ENCODE measurements at regions not wholly inside any gene's neighbourhood (a gene's known extent, or its start where the extent isn't known, plus 50 kb on each side); places are given as distances from the start of the nearest gene placed in this dataset.

DNA sequence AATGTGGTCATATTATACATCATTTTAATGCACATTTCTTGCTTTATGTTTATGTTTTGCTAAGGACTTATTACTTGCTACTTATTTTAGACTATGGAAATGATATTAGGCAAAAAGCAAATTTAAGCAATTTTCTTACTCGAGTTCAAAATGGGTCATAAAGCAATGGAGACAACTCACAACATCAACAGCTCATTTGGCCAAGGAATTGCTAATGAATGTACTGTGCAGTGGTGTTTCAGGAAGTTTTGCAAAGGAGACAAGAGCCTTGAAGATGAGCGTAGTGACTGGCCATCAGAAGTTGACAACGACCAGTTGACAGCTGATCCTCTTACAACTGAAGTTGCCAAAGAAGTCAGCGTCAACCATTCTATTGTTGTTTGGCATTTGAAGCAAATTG lies 831.8 kb upstream of the SEL1L start:
- TF ChIP-seq POLR2A (IDR thresholded peaks at IDR 0.05; ENCODE audit: low read length) (no peak), GATA1 (IDR thresholded peaks at IDR 0.05; ENCODE audit: low read depth, low read length) (no peak)
- no peak for DNase-seq

DNA sequence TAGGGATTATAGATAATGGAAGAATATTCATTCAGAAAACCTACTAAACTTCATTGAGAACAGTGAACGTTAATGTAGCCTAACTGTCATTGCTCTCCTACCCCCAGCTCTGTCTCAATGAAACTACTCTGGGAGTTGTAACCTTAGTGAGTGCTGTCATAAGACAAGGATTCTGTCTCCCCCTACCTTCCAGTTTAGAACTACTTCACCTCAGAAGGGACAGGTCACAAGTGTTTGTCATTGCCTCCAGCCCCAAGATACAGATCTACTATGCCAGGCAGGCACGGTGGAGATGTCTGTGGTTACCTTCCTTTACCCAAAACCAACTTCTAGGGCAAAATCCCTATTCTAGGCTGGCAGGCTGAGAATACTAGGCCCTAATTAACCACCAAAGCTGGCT lies 833.1 kb upstream of the SEL1L start:
- no peak for TF ChIP-seq POLR2A (IDR thresholded peaks at IDR 0.05; ENCODE audit: low read length)
- no peak for TF ChIP-seq GATA1 (IDR thresholded peaks at IDR 0.05; ENCODE audit: low read depth, low read length)
- DNase-seq = no peak

DNA sequence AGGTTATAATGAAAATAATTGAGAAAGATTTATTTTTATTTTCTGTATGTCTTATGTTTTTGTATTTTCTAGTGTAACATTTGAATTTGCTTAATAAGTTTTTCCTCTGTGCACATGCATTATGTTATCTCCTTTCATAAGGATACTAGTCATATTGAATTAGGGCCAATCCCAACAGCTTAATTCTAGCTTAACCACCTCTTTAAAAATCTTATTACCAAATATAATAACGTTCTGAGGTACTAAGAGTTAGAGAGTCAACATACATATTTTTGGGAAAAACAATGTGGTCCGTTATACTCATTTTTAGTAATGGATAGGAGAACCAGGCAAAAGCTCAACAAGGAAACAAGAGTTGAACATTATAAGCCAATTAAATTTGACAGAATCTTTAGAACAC lies 845.6 kb upstream of the SEL1L start:
- TF ChIP-seq POLR2A (IDR thresholded peaks at IDR 0.05; ENCODE audit: low read length) (no peak), GATA1 (IDR thresholded peaks at IDR 0.05; ENCODE audit: low read depth, low read length) (no peak)
- no peak for DNase-seq

DNA sequence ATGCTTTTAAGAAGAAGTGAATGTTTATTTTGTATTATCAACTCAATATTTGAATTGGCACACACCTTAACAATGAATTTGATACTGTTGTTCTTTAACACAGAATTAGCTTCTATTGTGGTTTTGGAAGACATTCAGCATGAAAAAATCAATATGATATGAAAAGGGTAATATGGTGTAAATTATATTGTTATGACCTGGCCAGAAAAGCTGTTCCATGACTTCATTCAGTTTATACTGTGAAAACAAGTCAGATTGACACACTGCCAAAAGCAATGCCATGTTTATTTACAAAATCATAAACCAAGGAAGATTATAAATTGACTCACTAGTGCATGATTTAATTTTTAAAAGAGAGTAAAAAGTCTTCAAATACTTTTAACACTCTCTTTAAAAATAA lies 851.4 kb upstream of the SEL1L start:
- no peak for TF ChIP-seq GATA1 (IDR thresholded peaks at IDR 0.05; ENCODE audit: low read depth, low read length)
- no peak for TF ChIP-seq POLR2A (IDR thresholded peaks at IDR 0.05; ENCODE audit: low read length)
- no peak for DNase-seq

DNA sequence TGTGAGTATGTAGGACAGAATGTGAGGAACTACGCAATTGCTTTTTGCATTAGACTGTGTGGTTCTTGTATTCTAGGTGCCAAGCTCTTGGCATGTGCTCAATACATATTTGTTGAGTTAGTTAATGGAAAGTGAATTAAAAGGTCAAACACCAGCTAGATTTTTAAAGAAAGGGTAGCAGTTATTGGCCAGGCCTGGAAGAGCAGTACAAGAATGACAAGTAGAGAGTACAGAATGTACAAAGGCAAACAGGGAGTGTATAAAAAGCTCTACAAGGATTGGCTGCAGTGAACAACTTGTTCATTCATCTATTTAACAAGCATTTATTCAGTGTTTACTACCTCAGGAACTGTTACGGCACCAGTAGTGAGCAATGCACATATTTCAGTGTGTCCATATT lies 854.0 kb upstream of the SEL1L start:
- TF ChIP-seq GATA1 (IDR thresholded peaks at IDR 0.05; ENCODE audit: low read depth, low read length) (no peak), POLR2A (IDR thresholded peaks at IDR 0.05; ENCODE audit: low read length) (no peak)
- no peak for DNase-seq

DNA sequence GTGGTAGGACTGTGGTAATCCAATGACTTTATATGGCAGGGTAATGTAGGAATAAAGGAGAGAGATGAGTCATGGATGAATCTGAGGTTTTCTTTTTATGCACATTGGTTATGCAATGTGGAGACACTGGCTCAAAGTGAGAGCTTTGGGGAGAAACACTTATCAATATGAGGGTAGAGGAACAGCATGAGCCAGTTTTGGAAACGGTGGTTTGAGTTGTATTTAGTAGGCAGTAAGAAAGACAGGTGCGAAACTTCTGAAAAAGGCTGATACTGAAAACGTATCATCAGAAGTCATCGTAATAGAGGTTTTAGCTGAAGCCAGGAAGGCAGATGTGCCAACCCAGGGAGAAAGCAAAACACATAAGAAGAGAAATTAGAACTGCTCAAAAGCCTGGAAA lies 854.8 kb upstream of the SEL1L start:
- no peak for TF ChIP-seq GATA1 (IDR thresholded peaks at IDR 0.05; ENCODE audit: low read depth, low read length)
- TF ChIP-seq POLR2A (IDR thresholded peaks at IDR 0.05; ENCODE audit: low read length) = no peak
- DNase-seq = no peak

DNA sequence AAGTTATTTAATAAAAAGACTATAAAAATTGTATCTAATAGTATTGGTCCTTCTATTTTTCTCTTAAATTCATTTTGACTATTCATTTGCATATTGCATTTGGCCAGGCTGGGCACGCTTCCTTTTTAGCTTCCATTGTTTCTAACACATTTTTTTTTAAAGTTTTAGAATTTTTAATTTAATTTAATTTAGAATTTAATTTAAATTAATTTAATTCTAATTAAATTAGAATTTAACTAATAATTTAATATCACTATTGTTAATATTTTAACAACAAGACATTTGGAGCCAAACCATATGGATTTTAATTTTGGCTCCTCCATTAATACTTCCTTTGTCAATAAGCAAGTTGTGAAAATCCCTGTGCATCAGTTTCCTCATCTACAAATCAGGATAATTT lies 856.9 kb upstream of the SEL1L start:
- no peak for TF ChIP-seq POLR2A (IDR thresholded peaks at IDR 0.05; ENCODE audit: low read length)
- TF ChIP-seq GATA1 (IDR thresholded peaks at IDR 0.05; ENCODE audit: low read depth, low read length) = no peak
- DNase-seq = no peak

DNA sequence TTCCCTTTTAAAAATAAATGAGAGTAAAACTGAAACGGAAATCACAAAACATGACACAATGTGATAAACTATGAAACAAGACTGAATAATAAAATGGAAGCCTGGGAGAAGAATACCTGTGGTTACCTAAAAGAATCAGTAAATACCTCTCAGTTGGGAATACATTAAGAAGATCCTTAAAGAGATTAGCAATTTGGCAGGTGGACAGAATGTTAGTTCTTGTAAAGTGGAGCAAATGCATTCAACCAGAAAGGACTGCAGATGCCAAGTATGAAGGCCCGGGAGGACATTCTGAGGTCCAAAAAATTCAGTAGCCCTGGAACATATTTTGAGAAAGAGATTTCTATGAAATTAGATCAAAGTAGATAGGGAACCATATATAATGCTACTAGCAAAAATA lies 861.3 kb upstream of the SEL1L start:
- no peak for DNase-seq
- TF ChIP-seq GATA1 (IDR thresholded peaks at IDR 0.05; ENCODE audit: low read depth, low read length) (no peak), POLR2A (IDR thresholded peaks at IDR 0.05; ENCODE audit: low read length) (no peak)

DNA sequence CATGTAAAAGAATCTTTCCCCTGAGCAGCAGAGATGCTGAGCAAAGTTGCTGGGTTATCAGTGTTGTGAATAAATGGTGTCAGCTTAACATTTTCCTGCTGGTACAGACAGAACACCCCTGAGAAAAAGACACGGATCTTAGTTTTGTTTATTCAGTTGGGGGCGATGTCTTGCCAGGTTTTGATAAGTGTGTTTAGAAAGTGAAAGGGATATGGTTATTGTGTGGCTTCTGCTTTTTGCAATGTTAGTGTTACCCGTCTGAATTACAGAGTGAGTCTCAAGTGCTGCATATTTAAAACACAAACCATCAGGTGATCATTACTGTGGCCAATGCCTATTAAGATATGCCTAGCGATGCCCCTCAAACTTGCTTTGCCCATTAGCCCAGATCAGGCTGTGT lies 864.6 kb upstream of the SEL1L start:
- TF ChIP-seq GATA1 (IDR thresholded peaks at IDR 0.05; ENCODE audit: low read depth, low read length) = no peak
- no peak for TF ChIP-seq POLR2A (IDR thresholded peaks at IDR 0.05; ENCODE audit: low read length)
- DNase-seq = no peak

DNA sequence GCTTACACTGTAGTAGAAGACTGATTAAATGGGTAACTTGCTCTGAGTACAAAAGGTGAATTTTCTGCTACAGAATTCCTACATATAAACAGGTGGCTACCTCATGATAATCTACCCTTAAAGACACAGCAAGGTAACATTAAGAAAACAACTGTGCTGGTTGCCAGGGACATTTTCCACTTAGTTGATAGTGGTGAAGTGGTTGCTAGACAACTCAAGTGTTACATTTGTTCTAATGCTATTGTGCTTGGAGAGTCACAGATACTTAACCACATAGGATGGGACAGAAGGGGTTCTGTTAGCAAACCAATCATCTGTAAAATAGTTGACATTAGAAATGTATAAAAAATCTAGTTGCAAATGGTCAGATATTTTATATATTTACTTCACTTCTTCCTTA lies 870.3 kb upstream of the SEL1L start:
- no peak for DNase-seq
- no peak for TF ChIP-seq POLR2A (IDR thresholded peaks at IDR 0.05; ENCODE audit: low read length)
- no peak for TF ChIP-seq GATA1 (IDR thresholded peaks at IDR 0.05; ENCODE audit: low read depth, low read length)

DNA sequence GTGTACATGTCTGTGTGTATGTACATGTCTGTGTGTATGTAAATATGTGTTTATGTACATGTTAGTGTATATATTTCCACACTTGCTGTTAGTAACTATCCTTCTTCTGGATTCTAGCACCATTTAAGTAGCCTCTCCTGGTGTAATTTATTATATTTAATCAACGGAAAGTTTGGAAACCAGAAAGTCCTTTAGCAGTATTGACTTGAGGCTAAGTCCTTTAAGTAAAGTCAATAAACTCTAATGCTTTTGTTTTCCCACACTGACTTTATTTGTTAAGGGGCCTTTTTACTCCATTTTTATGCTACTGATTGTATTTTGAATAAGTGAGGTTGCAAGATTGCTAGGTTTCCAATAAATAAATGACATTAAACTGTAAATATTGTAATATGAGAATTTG lies 876.4 kb upstream of the SEL1L start:
- TF ChIP-seq GATA1 (IDR thresholded peaks at IDR 0.05; ENCODE audit: low read depth, low read length) (no peak), POLR2A (IDR thresholded peaks at IDR 0.05; ENCODE audit: low read length) (no peak)
- DNase-seq = no peak

DNA sequence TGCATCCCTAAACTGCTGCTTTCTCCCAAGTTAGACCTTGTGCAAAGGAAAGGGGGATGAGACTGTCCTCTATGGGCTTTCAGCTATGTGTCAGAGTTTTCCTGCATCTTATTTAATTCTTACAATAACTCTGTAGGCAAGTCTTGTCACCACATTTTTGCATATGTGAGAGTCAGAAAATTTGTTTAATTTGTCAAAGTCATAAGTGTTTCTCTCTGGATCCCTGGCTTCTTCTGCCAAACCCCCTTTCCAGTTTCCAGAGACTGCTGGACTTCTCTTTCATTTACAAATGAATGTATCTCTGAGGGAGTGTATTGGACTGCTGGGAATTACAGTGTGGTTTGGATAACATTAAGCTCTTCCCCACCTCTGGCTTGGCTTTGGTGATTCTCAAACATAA lies 877.6 kb upstream of the SEL1L start:
- no peak for DNase-seq
- TF ChIP-seq GATA1 (IDR thresholded peaks at IDR 0.05; ENCODE audit: low read depth, low read length) = no peak
- no peak for TF ChIP-seq POLR2A (IDR thresholded peaks at IDR 0.05; ENCODE audit: low read length)

DNA sequence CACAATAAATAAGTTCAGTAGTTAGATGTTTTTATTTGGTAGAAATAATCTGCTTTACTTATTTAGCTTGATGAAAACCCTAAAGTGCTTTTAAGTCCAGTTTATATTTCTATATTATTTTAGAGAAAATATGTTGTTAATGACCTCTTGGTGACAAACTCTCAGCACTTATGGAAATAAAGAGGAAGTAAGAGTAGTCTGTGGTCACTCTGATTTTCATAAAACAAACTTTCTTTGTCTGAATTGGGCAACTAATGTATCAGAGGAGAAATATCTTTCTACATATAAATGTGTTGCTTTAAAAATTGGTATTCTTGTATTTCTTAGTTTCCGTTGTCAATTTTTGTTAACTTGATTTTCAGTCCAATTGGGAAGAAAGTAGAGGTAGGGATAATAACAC lies 878.9 kb upstream of the SEL1L start:
- TF ChIP-seq GATA1 (IDR thresholded peaks at IDR 0.05; ENCODE audit: low read depth, low read length) (no peak), POLR2A (IDR thresholded peaks at IDR 0.05; ENCODE audit: low read length) (no peak)
- no peak for DNase-seq

DNA sequence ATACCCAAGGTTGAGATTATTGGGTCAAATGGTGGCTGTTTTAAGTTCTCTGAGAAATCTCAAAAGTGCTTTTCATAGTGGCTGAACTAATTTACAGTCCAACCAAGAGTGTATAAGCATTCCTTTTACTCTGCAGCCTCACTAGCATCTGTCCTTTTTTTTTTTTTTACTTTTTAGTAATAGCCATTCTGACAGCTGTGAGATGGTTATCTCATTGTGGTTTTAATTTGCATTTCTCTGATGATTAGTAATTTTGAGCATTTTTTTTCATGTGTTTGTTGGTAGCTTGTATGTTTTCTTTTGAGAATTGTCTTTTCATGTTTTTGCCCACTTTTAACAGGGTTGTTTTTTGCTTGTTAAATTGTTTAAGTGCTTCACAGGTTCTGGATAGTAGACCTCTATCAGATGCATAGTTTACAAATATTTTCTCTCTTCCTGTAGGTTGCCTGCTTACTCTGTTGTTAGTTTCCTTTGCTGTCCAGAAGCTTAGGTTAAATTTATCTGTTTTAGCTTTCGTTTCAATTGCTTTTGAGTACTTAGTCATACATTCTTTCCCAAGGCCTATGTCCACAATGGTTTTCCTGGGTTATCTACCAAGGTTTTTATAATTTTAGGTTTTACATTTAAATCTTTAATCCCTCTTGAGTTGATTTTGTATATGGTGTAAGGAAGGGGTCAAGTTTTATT lies 881.3 kb upstream of the SEL1L start:
- DNase-seq = no peak
- TF ChIP-seq POLR2A (IDR thresholded peaks at IDR 0.05; ENCODE audit: low read length) = no peak
- no peak for TF ChIP-seq GATA1 (IDR thresholded peaks at IDR 0.05; ENCODE audit: low read depth, low read length)

DNA sequence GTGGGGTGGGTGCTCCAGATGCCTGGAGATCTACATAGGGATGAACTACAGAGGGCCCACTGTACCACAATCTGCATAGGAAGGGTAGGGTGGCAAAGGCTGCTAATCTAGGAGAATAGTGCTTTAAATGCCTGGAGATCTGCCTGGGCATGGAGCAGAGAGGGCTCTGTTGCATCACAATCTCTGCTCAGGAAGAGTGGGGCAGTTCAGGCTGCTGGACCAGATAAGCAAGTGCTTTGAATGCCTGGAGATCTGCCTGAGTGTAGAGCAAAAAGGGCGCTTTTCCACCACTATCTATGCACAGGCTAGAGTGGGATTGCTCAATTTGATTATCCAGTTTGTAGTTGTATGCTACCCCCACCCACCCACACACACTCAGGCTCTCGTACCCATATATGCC lies 886.3 kb upstream of the SEL1L start:
- DNase-seq = no peak
- no peak for TF ChIP-seq POLR2A (IDR thresholded peaks at IDR 0.05; ENCODE audit: low read length)
- TF ChIP-seq GATA1 (IDR thresholded peaks at IDR 0.05; ENCODE audit: low read depth, low read length) = no peak

DNA sequence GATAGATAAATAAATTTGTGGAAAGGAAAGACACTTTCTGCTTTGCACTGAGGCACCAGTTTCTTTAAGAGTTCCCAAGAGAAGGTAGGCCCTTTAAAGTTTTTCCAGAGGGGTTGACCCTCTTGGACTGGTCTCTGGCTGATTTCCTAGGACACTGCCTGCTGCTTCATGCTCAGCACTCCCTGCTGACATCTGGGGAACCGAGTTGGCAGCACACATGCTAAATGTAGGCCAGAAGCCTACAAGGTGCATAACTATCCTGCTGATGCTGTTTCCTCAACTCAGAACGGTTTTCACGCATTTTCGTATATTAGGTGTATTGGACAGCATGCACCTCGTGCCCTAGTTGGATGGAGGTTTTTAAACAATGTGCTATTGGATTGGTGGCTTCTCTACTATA lies 887.2 kb upstream of the SEL1L start:
- DNase-seq = no peak

More for the DNA sequence above, 887.2 kb upstream of the SEL1L start:
- TF ChIP-seq GATA1 (IDR thresholded peaks at IDR 0.05; ENCODE audit: low read depth, low read length) = no peak

All from erythroblast (primary cell).